ENCODE measurements at regions not wholly inside any gene's neighbourhood (a gene's known extent, or its start where the extent isn't known, plus 50 kb on each side); places are given as distances from the start of the nearest gene placed in this dataset.

DNA sequence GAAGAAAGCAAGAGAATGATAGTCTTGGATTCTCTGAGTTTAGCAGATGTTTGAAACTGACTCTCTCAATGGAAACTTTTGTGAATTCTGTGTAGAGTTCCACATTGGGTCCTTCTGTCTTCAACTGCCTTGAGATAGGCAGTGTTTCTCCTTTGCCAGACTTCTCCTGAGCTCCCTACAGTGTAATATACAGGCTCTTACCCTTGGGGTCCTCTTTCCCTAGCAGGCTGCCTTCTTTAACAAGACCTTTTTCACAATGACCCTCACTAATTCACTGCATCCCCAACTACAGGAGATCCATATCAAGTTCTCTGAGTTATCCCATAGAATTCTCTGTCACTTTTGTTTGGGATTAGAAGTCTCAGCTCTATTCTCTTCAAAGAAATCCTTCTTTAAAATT, 513.0 kb downstream of the XIRP2 start:
- no peaks in the 10 kb centered on the region for H3K36me3 ChIP-seq (ENCODE audit: insufficient read depth)
- no peak overlapping the region for H3K4me3 ChIP-seq (ENCODE audit: low read depth, low read length)
- DNase-seq (ENCODE audit: extremely low spot score) = no peak
- H3K27ac ChIP-seq (ENCODE audit: low read depth) = no peak overlapping the region
- no peaks in the 10 kb centered on the region for H3K4me1 ChIP-seq (ENCODE audit: insufficient read depth)

- WGBS = 96% methylated on average over 2 of the region's 2 CpGs
- no peaks in the 10 kb centered on the region for H3K36me3 ChIP-seq (ENCODE audit: insufficient read depth)
- DNase-seq (ENCODE audit: extremely low spot score) = no peak
- no peak overlapping the region for H3K27ac ChIP-seq (ENCODE audit: low read depth)
- H3K4me3 ChIP-seq (ENCODE audit: low read depth, low read length) = no peak overlapping the region
- no peaks in the 10 kb centered on the region for H3K4me1 ChIP-seq (ENCODE audit: insufficient read depth)
Observed at GRCh38 chr2:167400546-167400945, 512.3 kb downstream of the XIRP2 start.

DNA sequence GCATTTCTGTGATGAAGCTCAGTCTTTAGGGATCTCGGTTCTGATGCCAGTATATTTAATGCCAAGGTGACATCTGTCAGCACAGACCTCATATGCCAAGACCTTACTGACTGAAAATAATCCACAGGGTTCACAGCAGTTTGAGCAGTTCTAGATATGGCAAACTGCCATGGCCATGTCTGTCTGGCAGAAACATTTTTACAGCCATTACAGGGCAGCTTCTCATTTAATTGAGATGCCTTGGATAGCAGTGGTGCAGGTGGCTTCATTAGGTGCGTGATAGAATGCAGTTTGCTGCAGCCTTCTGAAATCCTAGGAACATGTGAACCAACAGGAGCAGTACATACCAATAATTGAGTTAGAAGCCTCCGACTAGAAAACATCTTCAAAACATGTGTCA, 510.6 kb downstream of the XIRP2 start:
- Histone ChIP-seq H3K4me1 (ENCODE audit: insufficient read depth) (no peaks in the 10 kb centered on the region), H3K4me3 (ENCODE audit: low read depth, low read length) (no peak overlapping the region), H3K27ac (ENCODE audit: low read depth) (no peak overlapping the region), H3K36me3 (ENCODE audit: insufficient read depth) (no peaks in the 10 kb centered on the region)
- no peak for DNase-seq (ENCODE audit: extremely low spot score)
- WGBS = 82% methylated on average over 3 of the region's 3 CpGs

DNA sequence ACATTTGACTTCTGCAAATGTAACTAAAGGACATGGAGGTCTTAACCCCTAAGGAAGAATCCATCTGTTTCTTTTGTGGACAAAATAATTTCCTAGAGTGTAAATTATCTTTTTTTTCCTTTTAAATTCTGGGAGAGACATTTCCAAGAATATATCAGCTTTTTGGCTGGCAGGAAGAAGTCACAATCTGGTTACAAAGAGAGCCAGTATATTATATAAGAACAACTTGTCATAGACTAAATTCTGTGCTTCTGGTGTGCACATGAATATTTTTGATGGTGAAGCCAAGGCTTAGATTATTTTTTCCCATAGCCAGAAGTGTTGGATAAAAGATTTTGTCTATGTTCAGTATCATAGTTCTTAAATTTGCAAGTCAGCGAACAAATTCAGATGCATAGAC, 500.6 kb downstream of the XIRP2 start:
- Histone ChIP-seq H3K4me1 (ENCODE audit: insufficient read depth) (no peaks in the 10 kb centered on the region), H3K36me3 (ENCODE audit: insufficient read depth) (no peaks in the 10 kb centered on the region), H3K27ac (ENCODE audit: low read depth) (no peak overlapping the region), H3K4me3 (ENCODE audit: low read depth, low read length) (no peak overlapping the region)
- no peak for DNase-seq (ENCODE audit: extremely low spot score)
- 92% methylated on average over 1 of the region's 1 CpG for WGBS

GRCh38 chr2:167388497-167388896, 500.2 kb downstream of the XIRP2 start:
- Histone ChIP-seq H3K4me1 (ENCODE audit: insufficient read depth) (no peaks in the 10 kb centered on the region), H3K27ac (ENCODE audit: low read depth) (no peak overlapping the region), H3K36me3 (ENCODE audit: insufficient read depth) (no peaks in the 10 kb centered on the region), H3K4me3 (ENCODE audit: low read depth, low read length) (no peak overlapping the region)
- no peak for DNase-seq (ENCODE audit: extremely low spot score)
- WGBS = 63% methylated on average over 2 of the region's 2 CpGs

DNA sequence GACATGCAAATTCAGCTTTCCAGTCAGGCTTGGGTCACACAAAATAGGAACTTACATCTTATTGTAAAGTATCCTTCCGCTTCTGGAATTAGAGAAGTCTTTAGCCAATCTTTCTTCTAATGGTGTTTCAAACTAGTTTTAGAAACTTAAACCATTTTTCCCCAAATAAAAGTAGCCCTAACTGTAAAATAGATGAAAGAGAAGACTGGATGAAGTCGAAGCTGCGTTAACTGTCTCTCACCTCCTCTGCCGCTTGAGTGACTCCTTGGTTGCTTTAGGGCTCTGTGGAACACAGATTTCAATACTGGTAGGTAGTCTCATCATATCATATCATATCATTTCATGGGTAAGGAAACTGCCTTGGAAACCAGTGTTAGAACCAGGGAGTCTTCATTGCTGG, 498.4 kb downstream of the XIRP2 start:
- Histone ChIP-seq H3K4me1 (ENCODE audit: insufficient read depth) (no peaks in the 10 kb centered on the region), H3K4me3 (ENCODE audit: low read depth, low read length) (no peak overlapping the region), H3K27ac (ENCODE audit: low read depth) (no peak overlapping the region), H3K36me3 (ENCODE audit: insufficient read depth) (no peaks in the 10 kb centered on the region)
- WGBS = 88% methylated on average over 4 of the region's 4 CpGs
- DNase-seq (ENCODE audit: extremely low spot score) = no peak

GRCh38 chr2:167383610-167384194, 495.4 kb downstream of the XIRP2 start:
- 76% methylated on average over 8 of the region's 8 CpGs for WGBS
- H3K27ac ChIP-seq (ENCODE audit: low read depth) = no peak overlapping the region
- DNase-seq (ENCODE audit: extremely low spot score) = no peak
- H3K4me3 ChIP-seq (ENCODE audit: low read depth, low read length) = no peak overlapping the region
- no peaks in the 10 kb centered on the region for H3K36me3 ChIP-seq (ENCODE audit: insufficient read depth)
- H3K4me1 ChIP-seq (ENCODE audit: insufficient read depth) = no peaks in the 10 kb centered on the region

GRCh38 chr2:167381349-167381748, 493.1 kb downstream of the XIRP2 start:
- Histone ChIP-seq H3K27ac (ENCODE audit: low read depth) (no peak overlapping the region), H3K4me3 (ENCODE audit: low read depth, low read length) (no peak overlapping the region), H3K4me1 (ENCODE audit: insufficient read depth) (no peaks in the 10 kb centered on the region), H3K36me3 (ENCODE audit: insufficient read depth) (no peaks in the 10 kb centered on the region)
- 88% methylated on average over 2 of the region's 2 CpGs for WGBS
- DNase-seq (ENCODE audit: extremely low spot score) = no peak

DNA sequence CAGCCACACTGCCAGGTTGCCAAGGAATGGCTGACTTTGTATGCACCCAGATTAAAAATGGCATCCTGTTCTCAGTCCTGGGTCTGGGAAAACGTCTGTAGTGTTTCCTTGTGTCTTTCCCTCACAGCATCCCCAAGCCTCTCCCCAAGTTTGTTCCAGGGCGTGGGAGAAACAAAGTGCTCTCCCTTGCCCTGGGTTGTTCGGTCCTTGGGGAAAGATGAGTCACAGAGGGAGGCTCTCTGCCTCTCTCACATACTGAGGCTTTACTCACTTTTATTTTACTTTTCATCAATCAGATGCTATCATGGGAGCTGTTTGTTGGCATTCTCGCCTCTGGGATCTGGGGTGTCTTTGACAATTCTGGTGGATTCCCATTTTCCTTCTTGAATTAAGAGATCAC, 492.3 kb downstream of the XIRP2 start:
- H3K36me3 ChIP-seq (ENCODE audit: insufficient read depth) = no peaks in the 10 kb centered on the region
- 73% methylated on average over 4 of the region's 4 CpGs for WGBS
- H3K4me3 ChIP-seq (ENCODE audit: low read depth, low read length) = no peak overlapping the region
- DNase-seq (ENCODE audit: extremely low spot score) = no peak
- H3K4me1 ChIP-seq (ENCODE audit: insufficient read depth) = no peaks in the 10 kb centered on the region
- no peak overlapping the region for H3K27ac ChIP-seq (ENCODE audit: low read depth)

GRCh38 chr2:167380094-167380493, 491.8 kb downstream of the XIRP2 start:
- no peak overlapping the region for H3K27ac ChIP-seq (ENCODE audit: low read depth)
- DNase-seq (ENCODE audit: extremely low spot score) = no peak
- no peak overlapping the region for H3K4me3 ChIP-seq (ENCODE audit: low read depth, low read length)
- no peaks in the 10 kb centered on the region for H3K4me1 ChIP-seq (ENCODE audit: insufficient read depth)
- WGBS = 90% methylated on average over 2 of the region's 2 CpGs
- no peaks in the 10 kb centered on the region for H3K36me3 ChIP-seq (ENCODE audit: insufficient read depth)

GRCh38 chr2:167369083-167369482, 480.8 kb downstream of the XIRP2 start:
- no peak overlapping the region for H3K27ac ChIP-seq (ENCODE audit: low read depth)

GRCh38 chr2:167368371-167368770, 480.1 kb downstream of the XIRP2 start:
- no peak overlapping the region for H3K4me3 ChIP-seq (ENCODE audit: low read depth, low read length)
- H3K27ac ChIP-seq (ENCODE audit: low read depth) = no peak overlapping the region
- 88% methylated on average over 3 of the region's 3 CpGs for WGBS
- no peaks in the 10 kb centered on the region for H3K36me3 ChIP-seq (ENCODE audit: insufficient read depth)
- no peaks in the 10 kb centered on the region for H3K4me1 ChIP-seq (ENCODE audit: insufficient read depth)
- no peak for DNase-seq (ENCODE audit: extremely low spot score)

More at GRCh38 chr2:167369083-167369482, 480.8 kb downstream of the XIRP2 start:
- no peak for DNase-seq (ENCODE audit: extremely low spot score)
- H3K36me3 ChIP-seq (ENCODE audit: insufficient read depth) = no peaks in the 10 kb centered on the region
- H3K4me1 ChIP-seq (ENCODE audit: insufficient read depth) = no peaks in the 10 kb centered on the region
- 55% methylated on average over 1 of the region's 1 CpG for WGBS
- no peak overlapping the region for H3K4me3 ChIP-seq (ENCODE audit: low read depth, low read length)

GRCh38 chr2:167365216-167365615, 476.9 kb downstream of the XIRP2 start:
- no peaks in the 10 kb centered on the region for H3K4me1 ChIP-seq (ENCODE audit: insufficient read depth)
- no peak overlapping the region for H3K4me3 ChIP-seq (ENCODE audit: low read depth, low read length)
- H3K27ac ChIP-seq (ENCODE audit: low read depth) = no peak overlapping the region
- DNase-seq (ENCODE audit: extremely low spot score) = no peak
- no peaks in the 10 kb centered on the region for H3K36me3 ChIP-seq (ENCODE audit: insufficient read depth)
- 60% methylated on average over 1 of the region's 1 CpG for WGBS

DNA sequence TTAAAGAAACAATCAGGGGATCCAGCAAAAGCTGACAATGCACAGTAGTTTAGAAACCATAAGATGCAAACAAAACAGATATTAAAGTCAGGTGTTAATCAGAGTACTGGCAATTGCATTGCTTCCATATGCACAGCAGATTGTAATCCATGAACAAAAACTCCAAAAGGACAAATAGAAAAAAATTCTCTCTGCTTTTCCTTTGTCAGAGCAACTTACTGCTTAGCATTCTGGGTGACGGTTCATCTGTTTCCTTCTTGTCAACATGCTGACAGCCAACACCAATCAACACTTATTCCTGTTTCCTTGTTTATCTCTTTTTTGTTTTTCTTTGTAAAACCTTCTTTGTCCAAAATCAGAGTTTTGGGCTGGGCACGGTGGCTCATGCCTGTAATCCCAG, 473.1 kb downstream of the XIRP2 start:
- Histone ChIP-seq H3K4me3 (ENCODE audit: low read depth, low read length) (no peak overlapping the region), H3K36me3 (ENCODE audit: insufficient read depth) (no peaks in the 10 kb centered on the region), H3K4me1 (ENCODE audit: insufficient read depth) (no peaks in the 10 kb centered on the region), H3K27ac (ENCODE audit: low read depth) (no peak overlapping the region)
- no peak for DNase-seq (ENCODE audit: extremely low spot score)
- WGBS = 36% methylated on average over 2 of the region's 2 CpGs

DNA sequence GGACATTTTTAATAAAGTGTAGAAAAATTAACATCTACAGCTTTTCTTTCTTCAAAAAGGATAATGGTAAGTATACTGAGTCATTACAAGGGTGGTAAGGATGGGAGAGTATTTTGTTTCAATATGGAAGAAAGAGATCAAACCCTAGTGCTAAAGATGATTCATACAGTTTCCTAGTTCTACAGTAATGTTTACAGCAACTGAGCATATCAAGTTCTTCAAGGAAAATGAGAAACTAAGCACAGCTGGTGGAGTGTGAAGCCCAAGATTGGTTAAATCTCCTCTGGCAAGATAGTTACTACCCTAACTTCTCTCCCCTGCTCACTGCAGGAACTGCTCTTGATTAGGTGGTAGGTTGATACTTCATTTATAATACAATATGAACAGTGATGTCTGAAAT, 467.5 kb downstream of the XIRP2 start:
- Histone ChIP-seq H3K27ac (ENCODE audit: low read depth) (no peak overlapping the region), H3K4me3 (ENCODE audit: low read depth, low read length) (no peak overlapping the region), H3K36me3 (ENCODE audit: insufficient read depth) (no peaks in the 10 kb centered on the region), H3K4me1 (ENCODE audit: insufficient read depth) (no peaks in the 10 kb centered on the region)
- no peak for DNase-seq (ENCODE audit: extremely low spot score)
